ENCODE measurements at regions not wholly inside any gene's neighbourhood (a gene's known extent, or its start where the extent isn't known, plus 50 kb on each side); places are given as distances from the start of the nearest gene placed in this dataset.

- TF ChIP-seq, protein P1, sequence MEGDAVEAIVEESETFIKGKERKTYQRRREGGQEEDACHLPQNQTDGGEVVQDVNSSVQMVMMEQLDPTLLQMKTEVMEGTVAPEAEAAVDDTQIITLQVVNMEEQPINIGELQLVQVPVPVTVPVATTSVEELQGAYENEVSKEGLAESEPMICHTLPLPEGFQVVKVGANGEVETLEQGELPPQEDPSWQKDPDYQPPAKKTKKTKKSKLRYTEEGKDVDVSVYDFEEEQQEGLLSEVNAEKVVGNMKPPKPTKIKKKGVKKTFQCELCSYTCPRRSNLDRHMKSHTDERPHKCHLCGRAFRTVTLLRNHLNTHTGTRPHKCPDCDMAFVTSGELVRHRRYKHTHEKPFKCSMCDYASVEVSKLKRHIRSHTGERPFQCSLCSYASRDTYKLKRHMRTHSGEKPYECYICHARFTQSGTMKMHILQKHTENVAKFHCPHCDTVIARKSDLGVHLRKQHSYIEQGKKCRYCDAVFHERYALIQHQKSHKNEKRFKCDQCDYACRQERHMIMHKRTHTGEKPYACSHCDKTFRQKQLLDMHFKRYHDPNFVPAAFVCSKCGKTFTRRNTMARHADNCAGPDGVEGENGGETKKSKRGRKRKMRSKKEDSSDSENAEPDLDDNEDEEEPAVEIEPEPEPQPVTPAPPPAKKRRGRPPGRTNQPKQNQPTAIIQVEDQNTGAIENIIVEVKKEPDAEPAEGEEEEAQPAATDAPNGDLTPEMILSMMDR (IDR thresholded peaks at IDR 0.05) = no peak
- TF ChIP-seq POLR2A (IDR thresholded peaks at IDR 0.05) = no peak
Observed at GRCh38 chr4:164116286-164116685, 621.8 kb downstream of the TMA16 start.

All from breast epithelium (tissue), 3 donors.